ENCODE measurements at regions not wholly inside any gene's neighbourhood (a gene's known extent, or its start where the extent isn't known, plus 50 kb on each side); places are given as distances from the start of the nearest gene placed in this dataset.

- DNase-seq = no peak
- intact Hi-C loops (cut with DNase I) = no loop called here
- no peaks in the 10 kb centered on the region for H3K27me3 ChIP-seq
- TF ChIP-seq POLR2A (IDR thresholded peaks at IDR 0.05) (no peak), CTCF (IDR thresholded peaks at IDR 0.05) (no peak)
- no peak overlapping the region for H3K27ac ChIP-seq
- no peak overlapping the region for H3K4me3 ChIP-seq
- H3K36me3 ChIP-seq (replicated peaks in 1 of 2) = no peaks in the 10 kb centered on the region
- no peaks in the 10 kb centered on the region for H3K9me3 ChIP-seq (replicated peaks in 1 of 3)
- no peaks in the 10 kb centered on the region for H3K4me1 ChIP-seq (replicated peaks in 1 of 2)
Observed at GRCh38 chr13:38255600-38255999, 94.1 kb upstream of the UFM1 start.

DNA sequence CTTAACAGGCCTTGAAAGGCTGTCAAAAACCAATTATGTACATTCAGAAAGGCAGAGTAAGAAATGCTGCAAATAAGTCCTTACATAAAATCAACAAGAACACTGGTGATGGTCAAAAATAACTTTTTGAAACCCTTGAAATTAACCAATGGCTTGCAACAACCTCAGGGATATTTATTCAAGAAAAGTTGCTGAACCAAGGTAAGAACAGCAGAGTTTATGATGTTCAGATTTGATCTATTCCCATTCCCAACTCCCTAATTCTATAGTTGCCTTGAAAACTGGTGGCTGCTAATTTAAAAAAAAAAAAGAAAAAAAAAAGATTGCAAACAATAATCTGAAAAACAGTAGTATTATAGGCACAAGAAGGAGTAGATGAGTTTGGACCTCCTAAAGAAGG is 109.8 kb upstream of the UFM1 start:
- intact Hi-C loops (cut with DNase I) = no loop called here
- no peak overlapping the region for H3K27ac ChIP-seq
- DNase-seq = no peak
- H3K36me3 ChIP-seq (replicated peaks in 1 of 2) = no peaks in the 10 kb centered on the region
- H3K4me3 ChIP-seq = no peak overlapping the region
- H3K4me1 ChIP-seq (replicated peaks in 1 of 2) = no peaks in the 10 kb centered on the region
- no peak for TF ChIP-seq POLR2A (IDR thresholded peaks at IDR 0.05)
- TF ChIP-seq CTCF (IDR thresholded peaks at IDR 0.05) = no peak
- H3K27me3 ChIP-seq = no peaks in the 10 kb centered on the region
- H3K9me3 ChIP-seq (replicated peaks in 1 of 3) = no peaks in the 10 kb centered on the region

GRCh38 chr13:38228322-38228721 is 121.3 kb upstream of the UFM1 start:
- no peaks in the 10 kb centered on the region for H3K27me3 ChIP-seq
- TF ChIP-seq POLR2A (IDR thresholded peaks at IDR 0.05) (no peak), CTCF (IDR thresholded peaks at IDR 0.05) (no peak)
- intact Hi-C loops (cut with DNase I) = no loop called here
- DNase-seq = no peak
- H3K9me3 ChIP-seq (replicated peaks in 1 of 3) = peaks cover 0 to 4% (median 0%) of the 10 kb centered on the region in 3 donors
- WGBS, 4 donors = 68 to 83% (median 74%) methylated on average over 2 of the region's 2 CpGs
- H3K4me1 ChIP-seq (replicated peaks in 1 of 2) = no peaks in the 10 kb centered on the region
- H3K27ac ChIP-seq = no peak overlapping the region
- H3K36me3 ChIP-seq (replicated peaks in 1 of 2) = no peaks in the 10 kb centered on the region
- no peak overlapping the region for H3K4me3 ChIP-seq

DNA sequence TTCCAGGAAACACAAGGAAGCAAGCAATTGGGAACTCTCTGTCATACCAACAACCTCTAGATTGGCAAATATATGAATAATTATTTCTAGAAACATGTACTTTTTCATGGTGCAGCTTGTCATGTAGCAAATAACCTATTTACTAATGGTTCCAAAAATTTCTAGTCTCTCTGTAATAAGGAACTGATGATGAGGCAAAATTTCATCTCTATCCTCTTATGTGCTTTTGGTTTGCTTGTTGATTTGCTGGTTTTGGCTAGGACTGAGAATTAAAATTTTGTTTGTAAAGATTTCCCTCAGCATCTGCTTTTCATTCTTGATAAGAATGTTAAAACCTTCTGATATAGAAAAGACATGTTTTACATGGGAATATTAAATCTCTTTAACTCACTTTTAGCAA is 123.2 kb upstream of the UFM1 start:
- DNase-seq = no peak
- no peak for TF ChIP-seq CTCF (IDR thresholded peaks at IDR 0.05)
- Histone ChIP-seq H3K27me3 (no peaks in the 10 kb centered on the region), H3K36me3 (replicated peaks in 1 of 2) (no peaks in the 10 kb centered on the region), H3K27ac (no peak overlapping the region), H3K4me1 (replicated peaks in 1 of 2) (no peaks in the 10 kb centered on the region), H3K9me3 (replicated peaks in 1 of 3) (peaks cover 0 to 4% (median 0%) of the 10 kb centered on the region in 3 donors), H3K4me3 (no peak overlapping the region)
- intact Hi-C loops (cut with DNase I) = no loop called here

Data from adrenal gland (tissue), 9 donors.